ENCODE measurements at regions not wholly inside any gene's neighbourhood (a gene's known extent, or its start where the extent isn't known, plus 50 kb on each side); places are given as distances from the start of the nearest gene placed in this dataset.
"Not testable (repeated sequence)": the region's sequence is repeated elsewhere in the genome, so short reads cannot be mapped to it uniquely, and the experiment has no call there.

DNA sequence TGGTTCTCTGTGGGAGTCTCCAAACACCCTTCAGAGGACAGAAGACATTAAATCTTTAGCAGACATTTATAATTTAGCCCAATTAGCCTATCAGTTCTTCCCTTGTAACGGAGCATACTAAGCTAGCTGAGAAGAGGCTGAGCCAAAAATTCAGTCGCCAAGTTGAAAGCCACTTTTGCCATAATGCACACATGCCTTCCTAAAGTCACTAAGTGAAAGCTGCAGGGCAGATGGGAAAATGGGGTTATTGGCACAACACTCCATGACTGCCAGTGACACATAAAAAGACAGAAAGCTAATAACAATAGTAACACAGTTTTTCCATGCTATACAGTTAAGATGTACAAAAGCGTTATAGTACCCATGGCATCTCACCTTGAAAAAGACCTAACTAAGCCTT lies 176.2 kb downstream of the DIRAS2 start:
- no peak for DNase-seq

DNA sequence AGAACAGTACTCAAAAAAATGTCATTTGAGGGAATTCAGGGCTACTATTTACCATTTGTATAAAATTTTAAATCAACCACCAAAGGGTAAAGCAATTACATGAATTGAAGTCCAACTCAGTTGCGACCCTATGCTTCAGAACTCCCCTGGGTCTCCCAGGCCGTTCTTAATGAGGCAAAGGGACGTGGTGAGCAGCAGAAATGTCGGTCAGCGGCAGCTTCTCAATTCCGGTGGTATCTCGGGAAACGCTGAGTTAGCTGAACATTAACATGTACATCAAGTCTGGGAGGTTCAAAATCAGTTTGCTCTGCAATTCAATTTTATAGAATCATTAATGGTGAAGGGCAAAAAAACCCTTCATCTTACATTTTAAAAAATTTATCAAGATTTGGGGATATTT lies 173.2 kb downstream of the DIRAS2 start:
- no peak for DNase-seq

GRCh38 chr9:90469865-90470387 lies 172.7 kb downstream of the DIRAS2 start:
- no peak for DNase-seq

- DNase-seq: no peak
Measured at GRCh38 chr9:90476058-90476457, 166.6 kb downstream of the DIRAS2 start.

DNA sequence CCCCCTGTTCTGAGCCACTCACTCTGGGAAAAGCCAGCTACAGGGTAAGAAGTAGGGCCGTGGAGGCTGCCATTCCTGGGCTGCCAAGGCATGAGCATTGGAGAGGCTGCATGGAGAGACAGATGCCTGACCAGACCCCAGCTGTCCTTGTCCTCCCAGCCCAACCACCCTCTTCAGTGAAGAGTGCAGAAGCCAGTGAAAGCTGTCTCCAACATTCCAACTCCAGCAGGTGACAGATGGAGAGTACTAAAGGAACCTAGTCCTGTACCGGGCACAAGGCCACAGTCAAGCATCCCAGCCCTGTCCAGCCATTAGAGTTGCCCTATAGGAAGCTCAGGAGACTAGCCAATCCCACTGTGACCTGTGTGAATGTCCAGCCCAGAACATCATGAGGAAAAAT lies 165.1 kb downstream of the DIRAS2 start:
- peak; percentile 28 for DNase-seq

DNA sequence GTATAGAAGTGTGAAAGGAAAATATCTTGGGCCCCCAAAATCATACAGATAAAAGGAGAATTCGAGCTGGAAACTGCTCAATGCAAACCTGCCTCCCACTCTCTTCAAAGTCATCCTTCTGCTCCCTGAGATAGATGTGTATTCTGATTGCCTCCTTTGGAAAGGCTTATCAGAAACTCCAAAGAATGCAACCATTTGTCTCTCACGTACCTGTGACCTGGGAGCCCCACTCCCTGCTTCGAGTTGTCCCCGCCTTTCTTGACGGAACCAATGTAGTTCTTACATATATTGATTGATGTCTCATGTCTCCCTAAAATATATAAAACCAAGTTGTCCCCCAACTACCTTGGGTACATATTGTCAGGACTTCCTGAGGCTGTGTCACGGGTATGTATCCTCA lies 163.8 kb downstream of the DIRAS2 start:
- DNase-seq: no peak

- no peak for DNase-seq
Measured at GRCh38 chr9:90485028-90485427, 157.6 kb downstream of the DIRAS2 start.

DNA sequence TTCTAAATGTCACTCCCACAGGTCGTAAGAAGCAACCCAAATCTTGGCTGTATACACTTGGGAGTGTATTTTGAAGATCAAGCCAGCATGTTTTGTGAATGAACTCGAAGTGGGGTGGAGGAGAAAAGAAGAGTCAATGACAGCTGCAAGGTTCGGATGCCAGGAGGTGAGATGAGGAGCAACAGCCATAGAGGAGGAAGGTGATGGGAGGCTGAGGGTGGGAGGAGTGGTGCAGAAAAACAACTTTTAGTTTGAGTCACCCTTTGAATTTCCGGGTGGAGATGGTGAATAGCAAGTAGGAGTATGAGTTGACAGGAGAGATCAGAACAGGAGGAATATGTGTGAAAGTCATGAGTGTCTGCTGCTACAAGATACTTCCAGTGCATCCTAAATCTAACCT lies 153.6 kb downstream of the DIRAS2 start:
- DNase-seq: no peak

DNA sequence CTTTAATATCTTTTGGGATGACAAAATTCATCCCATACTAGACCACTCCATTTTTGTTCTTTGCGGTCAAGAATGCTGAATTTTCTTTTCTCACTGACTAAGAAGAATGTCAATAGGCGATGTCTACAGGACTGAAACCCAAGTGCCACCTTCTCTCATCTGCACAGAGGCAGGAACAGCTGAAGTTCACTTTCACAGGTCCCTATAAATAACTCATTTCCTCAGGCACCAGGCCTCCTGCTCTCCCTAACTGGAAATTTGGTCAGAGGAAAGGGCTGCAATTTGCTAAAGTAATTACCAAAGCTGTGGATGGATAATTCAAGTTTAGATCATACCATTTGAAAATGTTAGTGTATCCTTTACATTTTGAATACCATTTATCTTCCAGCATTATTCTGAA lies 142.9 kb downstream of the DIRAS2 start:
- DNase-seq: peak; percentile 21

GRCh38 chr9:90502134-90502533 lies 140.5 kb downstream of the DIRAS2 start:
- no peak for DNase-seq

DNA sequence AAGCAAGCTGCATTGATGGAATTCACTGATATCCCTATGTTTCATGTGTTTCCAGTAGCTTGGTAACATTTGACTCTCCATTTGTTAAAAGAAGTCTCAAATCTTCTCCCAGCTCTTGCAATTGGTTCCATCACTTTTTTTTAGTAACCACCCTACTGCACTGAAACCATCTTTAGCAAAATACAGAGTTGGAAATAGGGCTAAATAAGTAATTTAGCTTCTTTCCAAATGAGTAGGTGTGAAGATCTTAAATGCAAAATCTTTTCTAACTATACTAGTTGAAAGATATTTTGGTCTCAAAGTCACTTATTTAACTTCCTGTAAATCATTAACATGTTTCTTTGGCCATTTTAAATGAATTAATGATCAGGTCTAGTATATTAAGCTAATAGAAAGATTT lies 138.1 kb downstream of the DIRAS2 start:
- DNase-seq: no peak

GRCh38 chr9:90505695-90506094 lies 136.9 kb downstream of the DIRAS2 start:
- DNase-seq: no peak

GRCh38 chr9:90506402-90506801 lies 136.2 kb downstream of the DIRAS2 start:
- DNase-seq: not testable (repeated sequence)

GRCh38 chr9:90507621-90508020 lies 135.0 kb downstream of the DIRAS2 start:
- DNase-seq: no peak

- DNase-seq: no peak
Measured at GRCh38 chr9:90508940-90509339, 133.7 kb downstream of the DIRAS2 start.

DNA sequence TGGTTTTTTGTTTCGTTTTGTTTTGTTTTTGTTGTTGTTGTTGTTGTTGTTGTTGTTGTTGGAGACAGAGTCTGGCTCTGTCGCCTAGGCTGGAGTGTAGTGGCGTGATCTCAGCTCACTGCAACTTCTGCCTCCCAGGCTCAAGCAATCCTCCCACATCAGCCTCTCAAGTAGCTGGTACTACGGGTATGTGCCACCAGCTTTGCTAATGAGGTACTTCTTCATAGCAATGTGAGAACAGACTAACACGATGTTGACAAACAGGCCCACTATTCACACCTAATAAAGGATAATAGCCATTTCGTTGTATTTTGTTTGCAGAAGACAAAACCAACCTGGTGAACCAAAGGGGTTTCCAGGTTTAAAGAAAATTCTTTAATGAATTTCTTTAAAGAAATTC lies 130.9 kb downstream of the DIRAS2 start:
- no peak for DNase-seq

DNA sequence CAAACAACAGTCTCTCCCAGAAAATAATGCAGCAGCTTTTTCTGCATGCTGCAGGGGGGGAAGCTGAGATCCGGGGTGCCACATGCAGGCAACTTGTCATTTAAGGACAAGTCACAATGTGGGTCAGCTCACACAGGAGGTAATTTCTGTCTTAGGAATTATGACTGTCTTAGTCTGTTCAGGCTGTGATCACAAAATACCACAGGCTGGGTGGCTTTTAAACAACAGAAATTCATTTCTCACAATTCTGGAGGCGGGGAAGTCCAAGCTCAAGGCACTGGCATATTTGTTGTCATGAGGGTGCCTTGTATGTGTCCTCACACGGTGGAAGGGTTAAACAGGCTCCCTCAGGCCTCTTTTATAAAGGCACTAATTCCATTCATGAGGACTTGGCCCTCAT lies 127.7 kb downstream of the DIRAS2 start:
- no peak for DNase-seq

- no peak for DNase-seq
Measured at GRCh38 chr9:90515510-90515909, 127.1 kb downstream of the DIRAS2 start.

GRCh38 chr9:90517103-90517502 lies 125.5 kb downstream of the DIRAS2 start:
- DNase-seq: peak; percentile 46

- no peak for DNase-seq
Measured at GRCh38 chr9:90521811-90522570, 120.6 kb downstream of the DIRAS2 start.

- no peak for DNase-seq
Measured at GRCh38 chr9:90523958-90524357, 118.7 kb downstream of the DIRAS2 start.

- no peak for DNase-seq
Measured at GRCh38 chr9:90526386-90526785, 116.2 kb downstream of the DIRAS2 start.

DNA sequence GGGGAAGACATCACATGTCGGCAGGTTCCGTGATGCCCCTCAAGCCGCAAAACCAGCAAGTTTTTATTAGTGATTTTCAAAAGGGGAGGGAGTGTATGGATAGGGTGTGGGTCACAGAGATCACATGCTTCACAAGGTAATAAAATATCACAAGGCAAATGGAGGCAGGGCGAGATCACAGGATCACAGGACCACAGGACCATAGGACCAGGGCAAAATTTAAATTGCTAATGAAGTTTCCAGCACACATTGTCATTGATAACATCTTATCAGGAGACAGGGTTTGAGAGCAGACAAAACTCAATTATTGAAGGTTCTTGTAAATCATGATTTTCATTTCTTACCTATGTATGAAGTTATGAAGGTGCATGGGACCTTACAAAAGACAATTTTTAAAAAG lies 106.5 kb downstream of the DIRAS2 start:
- not testable (repeated sequence) for DNase-seq

GRCh38 chr9:90538566-90538965 lies 104.1 kb downstream of the DIRAS2 start:
- DNase-seq: no peak
